Fibroblast of pulmonary artery (primary cell): ENCODE measurements at regions not wholly inside any gene's neighbourhood (a gene's known extent, or its start where the extent isn't known, plus 50 kb on each side); places are given as distances from the start of the nearest gene placed in this dataset.

Experiments used
- DNase-seq: peaks from one replicate; pipeline ENCODE4 v3.0.0-alpha.2; 2010; ENCODE audit warnings: low read depth
- H3K4me3 ChIP-seq: replicated peaks from 2 replicates; pipeline ENCODE4 v1.5.1; 2011; ENCODE audit warnings: low read depth, mild to moderate bottlenecking, control low read depth, low read length, moderate library complexity
- CTCF ChIP-seq: IDR thresholded peaks from 2 replicates; pipeline ENCODE4 v1.5.1; 2011; ENCODE audit warnings: mild to moderate bottlenecking, control low read depth, low read length, inconsistent platforms; ENCODE audit errors: missing control alignments

DNA sequence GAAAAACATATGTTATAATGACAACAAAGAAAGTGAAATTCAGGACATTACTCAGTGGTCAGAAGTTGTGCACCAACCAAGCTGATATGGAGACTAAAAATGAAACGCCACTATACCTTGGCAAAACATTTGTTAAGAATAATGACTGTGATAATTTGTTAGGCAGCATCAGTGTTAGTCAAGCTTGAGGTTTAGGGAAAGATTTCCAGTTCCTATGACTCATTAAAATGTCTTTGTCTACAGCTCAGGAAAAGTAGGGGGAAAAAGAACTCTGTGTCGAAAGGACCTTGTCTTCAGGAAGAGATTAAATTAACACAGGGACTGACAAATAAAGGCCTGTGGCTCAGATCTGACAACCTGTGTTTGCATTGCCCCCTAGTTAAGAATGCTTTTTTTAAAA, 764.1 kb upstream of the SLITRK6 start:
- DNase-seq: peak; percentile 66
- no peak overlapping the region for H3K4me3 ChIP-seq
- TF ChIP-seq CTCF: no peak

- no peak overlapping the region for H3K4me3 ChIP-seq
- no peak for TF ChIP-seq CTCF
- no peak for DNase-seq
These were observed 767.9 kb upstream of the SLITRK6 start for GRCh38 chr13:86567119-86567518.

GRCh38 chr13:86569119-86569518, 769.9 kb upstream of the SLITRK6 start:
- TF ChIP-seq CTCF: no peak
- H3K4me3 ChIP-seq: no peak overlapping the region
- no peak for DNase-seq

DNA sequence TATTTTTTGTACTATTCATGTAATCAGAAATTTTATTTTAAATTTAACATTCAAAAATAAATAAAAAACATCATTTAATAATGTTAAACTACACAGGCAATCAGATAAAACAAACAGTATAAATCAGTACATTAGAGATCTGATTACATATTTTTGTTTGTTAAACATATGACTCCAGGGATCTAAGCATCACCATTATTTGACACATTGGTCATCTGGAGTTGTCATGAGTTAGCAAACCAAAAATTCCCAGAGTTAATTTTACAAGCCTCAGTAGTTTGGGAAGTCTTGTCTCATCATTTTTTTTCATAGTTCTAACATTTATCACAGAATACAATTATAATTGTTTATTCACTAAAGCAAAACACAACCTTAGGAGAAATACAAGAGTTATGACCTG, 770.8 kb upstream of the SLITRK6 start:
- H3K4me3 ChIP-seq: no peak overlapping the region
- no peak for DNase-seq
- no peak for TF ChIP-seq CTCF

- H3K4me3 ChIP-seq: no peak overlapping the region
- TF ChIP-seq CTCF: no peak
- DNase-seq: peak; percentile 42
These were observed 772.9 kb upstream of the SLITRK6 start for GRCh38 chr13:86572115-86572514.

DNA sequence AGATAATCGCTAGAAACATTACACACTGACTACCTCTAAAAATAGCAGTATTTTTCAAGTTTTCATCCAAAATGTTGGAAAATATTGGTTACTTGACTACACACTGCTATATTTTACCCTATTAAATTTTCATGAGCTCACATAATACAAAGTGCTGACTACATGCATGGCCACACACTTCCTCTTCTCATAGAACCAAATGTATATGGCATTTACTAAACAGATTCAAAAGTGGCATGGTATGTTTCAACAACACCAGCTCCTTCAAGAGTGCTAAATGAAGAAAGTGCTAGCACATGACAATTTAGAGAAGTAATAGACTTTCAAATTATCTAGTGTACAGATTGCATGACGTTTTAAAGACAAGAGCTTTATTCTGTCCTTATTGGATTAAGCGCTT, 780.4 kb upstream of the SLITRK6 start:
- TF ChIP-seq CTCF: no peak
- no peak overlapping the region for H3K4me3 ChIP-seq
- no peak for DNase-seq

GRCh38 chr13:86581706-86582105, 782.5 kb upstream of the SLITRK6 start:
- no peak for TF ChIP-seq CTCF
- H3K4me3 ChIP-seq: no peak overlapping the region
- DNase-seq: peak; percentile 1
